GM21529 (cell line): ENCODE measurements at regions not wholly inside any gene's neighbourhood (a gene's known extent, or its start where the extent isn't known, plus 50 kb on each side); places are given as distances from the start of the nearest gene placed in this dataset.
"Not testable (repeated sequence)": the region's sequence is repeated elsewhere in the genome, so short reads cannot be mapped to it uniquely, and the experiment has no call there.

Experiments
- ATAC-seq: cut with Tn5 transposase; IDR thresholded peaks from one replicate; pipeline ENCODE4 v1.9.1; 2021; ENCODE audit not compliant: unreplicated experiment

DNA sequence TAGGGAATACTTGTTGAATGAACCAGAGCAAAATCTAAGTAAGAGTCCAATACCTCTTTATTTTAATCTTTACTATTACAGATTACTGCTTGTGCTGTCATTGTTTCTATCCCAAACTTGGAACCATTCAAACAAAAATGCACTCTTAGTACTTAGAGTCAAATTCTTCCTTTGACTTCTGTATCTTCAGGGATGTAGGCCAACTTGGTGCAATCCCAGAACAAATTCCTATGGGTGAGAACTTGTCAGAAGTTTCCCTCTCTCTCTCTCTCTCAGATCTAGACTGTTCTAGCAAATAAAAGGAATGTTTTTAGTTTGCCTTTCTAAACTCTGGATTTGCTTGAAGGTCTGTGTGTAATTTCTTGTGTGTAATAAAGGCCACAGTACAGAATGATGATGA is 329.0 kb upstream of the TMTC4 start:
- ATAC-seq = no peak

GRCh38 chr13:100989392-100989791 is 314.8 kb upstream of the TMTC4 start:
- no peak for ATAC-seq

DNA sequence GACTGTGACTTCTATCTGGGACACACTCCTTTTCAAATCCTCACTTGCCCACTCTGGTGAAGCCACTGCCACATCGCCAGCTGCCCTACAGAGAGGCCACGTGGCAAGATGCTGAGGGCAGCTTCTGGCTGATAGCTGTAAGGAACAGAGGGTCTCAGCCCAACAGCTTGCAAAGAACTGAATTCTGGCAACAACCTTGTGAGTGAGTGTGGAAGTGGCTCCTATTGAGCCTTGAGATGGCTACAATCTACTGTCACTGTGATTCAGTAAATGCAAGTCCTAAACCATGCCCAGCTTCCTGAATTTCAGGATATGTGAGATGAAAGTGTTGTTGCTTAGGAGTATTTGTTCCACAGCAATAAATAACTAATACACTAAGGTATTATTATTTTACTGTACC is 314.3 kb upstream of the TMTC4 start:
- no peak for ATAC-seq

DNA sequence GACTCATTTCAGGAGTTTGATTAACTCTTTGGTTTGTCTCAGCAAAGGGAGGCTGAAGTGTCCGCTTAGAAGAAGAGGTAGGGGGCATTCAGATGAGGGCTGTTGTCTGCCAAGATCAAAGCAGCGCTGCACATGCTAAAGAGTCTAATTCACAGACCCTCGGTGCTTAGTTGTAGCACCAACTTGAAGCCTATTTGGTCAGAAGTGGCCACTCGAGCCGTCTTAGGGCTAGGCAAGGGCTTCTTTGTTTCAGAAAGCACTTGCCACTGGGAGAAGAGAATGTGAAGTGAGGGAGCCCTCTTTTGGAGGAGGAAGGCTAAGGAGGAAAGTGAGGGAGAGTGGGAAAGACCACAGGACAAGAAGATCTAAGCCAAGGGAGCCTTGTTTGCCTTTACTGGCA is 313.4 kb upstream of the TMTC4 start:
- ATAC-seq = no peak

GRCh38 chr13:100986571-100986970 is 312.0 kb upstream of the TMTC4 start:
- no peak for ATAC-seq

GRCh38 chr13:100984085-100984705 is 309.6 kb upstream of the TMTC4 start:
- no peak for ATAC-seq

GRCh38 chr13:100983111-100983510 is 308.5 kb upstream of the TMTC4 start:
- ATAC-seq = no peak

GRCh38 chr13:100980171-100980570 is 305.6 kb upstream of the TMTC4 start:
- no peak for ATAC-seq

GRCh38 chr13:100977841-100978240 is 303.2 kb upstream of the TMTC4 start:
- ATAC-seq = no peak

DNA sequence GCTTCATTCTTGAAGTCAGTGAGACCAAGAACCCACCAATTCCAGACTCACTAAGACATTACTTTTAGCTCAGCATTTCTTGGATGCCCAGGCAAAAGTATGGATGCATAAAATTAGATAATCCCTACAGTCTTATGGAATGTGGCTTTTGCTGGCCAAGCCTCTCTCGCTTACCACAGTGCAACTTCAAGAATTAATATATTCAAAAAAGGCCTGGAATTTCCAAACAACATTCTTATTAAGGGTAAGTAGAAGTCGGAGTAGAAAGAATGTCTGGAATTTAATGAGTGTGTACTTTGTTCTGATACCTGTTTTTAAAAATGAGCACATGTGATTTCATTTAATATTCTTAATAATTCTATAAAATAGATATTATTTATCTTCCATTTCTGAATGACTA is 302.4 kb upstream of the TMTC4 start:
- no peak for ATAC-seq

GRCh38 chr13:100975666-100976065 is 301.1 kb upstream of the TMTC4 start:
- not testable (repeated sequence) for ATAC-seq

GRCh38 chr13:100962585-100962984 is 288.0 kb upstream of the TMTC4 start:
- no peak for ATAC-seq

DNA sequence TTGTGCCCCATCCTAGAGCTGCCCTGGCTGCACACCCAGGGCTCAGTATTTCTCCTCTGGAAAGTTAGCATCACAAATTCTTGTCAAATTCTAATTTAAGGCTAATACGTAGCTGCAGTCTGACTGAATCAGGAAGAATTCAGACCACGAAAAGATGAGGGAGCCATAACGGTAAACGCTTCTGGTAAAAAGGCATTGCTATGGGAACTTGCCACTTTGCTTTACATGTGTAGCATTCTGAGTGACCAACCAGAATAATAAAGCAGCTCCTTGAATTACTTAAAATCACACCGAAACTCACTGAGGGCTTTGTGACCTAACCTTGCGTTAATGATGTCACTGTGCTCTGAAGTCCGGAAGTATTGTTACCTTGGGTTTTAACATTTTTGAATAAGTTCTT is 286.6 kb upstream of the TMTC4 start:
- no peak for ATAC-seq

DNA sequence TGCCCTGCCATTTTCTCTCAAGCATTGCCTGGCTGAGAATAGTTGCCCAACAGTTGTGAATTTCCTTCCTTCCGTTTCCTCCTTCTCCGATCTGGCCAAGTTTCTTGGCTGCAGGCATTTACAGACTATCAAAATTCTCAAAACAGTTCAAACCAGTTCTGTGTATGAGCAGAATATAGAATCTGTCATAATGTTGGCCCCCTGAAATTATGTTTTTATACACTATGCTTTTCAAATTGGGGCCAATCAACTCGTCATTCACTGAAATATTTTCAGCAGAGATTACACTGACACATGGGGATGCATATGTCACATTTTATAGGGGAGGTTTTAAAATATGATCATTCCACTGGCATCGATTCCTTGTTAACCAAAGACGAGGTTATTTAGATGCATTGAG is 284.2 kb upstream of the TMTC4 start:
- no peak for ATAC-seq

DNA sequence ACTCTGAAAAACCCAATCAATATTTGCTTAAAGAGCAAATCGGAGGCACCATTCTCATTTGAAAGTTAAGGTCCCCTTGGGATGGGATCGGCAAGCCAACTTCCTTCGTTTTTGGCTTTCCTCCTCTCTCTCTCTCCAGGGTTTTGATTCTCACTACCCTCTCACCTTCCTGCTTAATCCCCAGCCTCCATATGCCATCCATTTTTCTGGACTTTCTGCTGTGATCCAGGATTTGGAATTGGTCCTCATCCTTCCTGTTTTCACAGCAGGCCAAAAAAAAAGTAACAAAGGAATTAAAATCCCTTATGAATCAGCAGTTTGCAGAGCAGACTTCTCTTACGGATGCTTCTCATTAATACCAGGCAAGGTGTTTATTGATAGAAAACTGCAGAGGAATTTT is 283.1 kb upstream of the TMTC4 start:
- no peak for ATAC-seq

DNA sequence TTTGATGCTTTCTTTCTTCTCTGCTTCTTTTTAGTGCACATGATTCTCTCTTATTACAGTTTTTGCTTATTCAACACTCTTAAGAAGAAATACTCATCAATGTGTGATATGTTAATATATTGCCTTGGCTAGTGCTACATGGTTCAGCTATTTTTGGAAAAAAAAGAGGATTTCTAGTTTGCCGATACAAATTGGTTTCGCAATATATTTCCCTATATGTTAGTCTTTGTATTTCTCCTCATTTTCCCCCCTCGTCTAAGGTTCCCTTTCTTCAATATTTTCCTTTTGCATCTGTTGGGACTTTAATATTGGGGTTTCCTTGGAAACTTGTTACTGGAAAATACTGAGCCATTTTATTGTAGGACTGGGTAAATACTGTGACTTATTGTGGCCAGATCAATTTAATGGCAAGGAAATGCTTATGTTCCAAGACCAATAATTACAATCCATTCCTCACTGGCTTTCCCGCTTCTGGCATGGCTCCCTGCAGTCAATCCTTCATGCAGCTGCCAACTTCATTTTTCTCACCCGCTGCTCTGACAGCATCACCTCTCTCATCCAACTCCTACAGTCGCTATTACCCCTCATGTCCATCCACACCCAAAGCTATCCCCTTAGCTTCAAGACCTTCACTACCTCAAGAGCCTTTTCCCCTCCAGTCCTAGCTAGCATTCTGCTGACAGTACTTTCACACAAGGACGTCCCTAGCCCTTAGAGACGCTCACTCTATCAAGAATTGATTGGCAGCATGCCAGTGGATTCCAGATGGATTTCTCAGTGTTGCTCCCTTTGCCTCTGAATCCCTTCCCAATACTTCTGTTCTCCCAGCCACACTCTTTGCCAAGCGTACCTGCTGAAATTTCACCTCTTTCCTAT is 280.1 kb upstream of the TMTC4 start:
- ATAC-seq = no peak

GRCh38 chr13:100951016-100951415 is 276.4 kb upstream of the TMTC4 start:
- no peak for ATAC-seq

DNA sequence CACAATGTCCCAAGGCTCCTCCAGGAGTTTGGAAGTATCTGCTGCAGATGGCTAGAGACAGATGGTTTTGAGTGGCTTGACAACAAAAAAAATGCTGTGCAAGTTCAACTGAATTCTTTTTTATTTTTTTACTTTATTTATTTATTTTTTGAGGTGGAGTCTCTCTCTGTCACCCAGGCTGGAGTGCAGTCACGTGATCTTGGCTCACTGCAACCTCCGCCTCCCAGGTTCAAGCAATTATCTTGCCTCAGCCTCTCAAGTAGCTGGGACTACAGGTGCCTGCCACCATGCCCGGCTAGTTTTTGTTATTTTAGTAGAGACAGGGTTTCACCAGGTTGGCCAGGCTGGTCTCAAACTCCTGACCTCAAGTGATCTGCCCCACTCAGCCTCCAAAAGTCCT is 274.3 kb upstream of the TMTC4 start:
- ATAC-seq = not testable (repeated sequence)

- ATAC-seq = no peak
These were observed 272.0 kb upstream of the TMTC4 start for GRCh38 chr13:100946588-100946987.

- ATAC-seq = no peak
These were observed 270.3 kb upstream of the TMTC4 start for GRCh38 chr13:100944791-100945345.

GRCh38 chr13:100942742-100943141 is 268.1 kb upstream of the TMTC4 start:
- ATAC-seq = no peak
